Nephron (organoid): ENCODE measurements at regions not wholly inside any gene's neighbourhood (a gene's known extent, or its start where the extent isn't known, plus 50 kb on each side); places are given as distances from the start of the nearest gene placed in this dataset.

Experiments used
- H3K27ac Mint-ChIP-seq, 3 experiments: 2 replicates each; pipeline ENCODE4 v1.8.0; 2020; ENCODE audit warnings: mixed read lengths in 3 of 3, mild to moderate bottlenecking in 2 of 3, moderate library complexity in 1 of 3
- H3K27me3 Mint-ChIP-seq: 2 replicates; pipeline ENCODE4 v1.8.0; 2021; ENCODE audit warnings: low read depth, mild to moderate bottlenecking, moderate library complexity, mixed read lengths
- H3K36me3 Mint-ChIP-seq: 2 replicates; pipeline ENCODE4 v1.8.0; 2020; ENCODE audit warnings: low read depth, mixed read lengths
- H3K4me1 Mint-ChIP-seq: 2 replicates; pipeline ENCODE4 v1.8.0; 2020; ENCODE audit warnings: mixed read lengths
- H3K4me3 Mint-ChIP-seq, 3 experiments: 2 replicates each; pipeline ENCODE4 v1.8.0; 2020; ENCODE audit warnings: mild to moderate bottlenecking in 3 of 3, mixed read lengths in 3 of 3, moderate library complexity in 2 of 3
- H3K9me3 Mint-ChIP-seq: 2 replicates; pipeline ENCODE4 v1.8.0; 2020; ENCODE audit warnings: mixed read lengths
- CTCF ChIP-seq, 3 experiments: fragments of 200-600 bp; sonication (generic); IDR thresholded peaks; one replicate each; pipeline ENCODE4 v1.5.0; 2021; ENCODE audit warnings: antibody characterized with exemption in 3 of 3; ENCODE audit not compliant: unreplicated experiment in 3 of 3

- no peak overlapping the region for H3K4me3 Mint-ChIP-seq
- no peaks in the 10 kb centered on the region for H3K36me3 Mint-ChIP-seq
- TF ChIP-seq CTCF (IDR thresholded peaks at IDR 0.05; ENCODE audit: unreplicated experiment in 3 of 3): no peak
- no peaks in the 10 kb centered on the region for H3K9me3 Mint-ChIP-seq
- peaks cover 11% of the 10 kb centered on the region for H3K27me3 Mint-ChIP-seq
- H3K27ac Mint-ChIP-seq: no peak overlapping the region
- H3K4me1 Mint-ChIP-seq: peaks cover 42% of the 10 kb centered on the region
Observed at GRCh38 chr14:26395726-26396125, 202.1 kb downstream of the NOVA1 start.

- Mint-ChIP-seq H3K9me3 (no peaks in the 10 kb centered on the region), H3K27ac (peak overlapping the region; percentile 29 to 44 (median 37)), H3K4me1 (peaks cover 45% of the 10 kb centered on the region), H3K36me3 (no peaks in the 10 kb centered on the region), H3K4me3 (no peak overlapping the region), H3K27me3 (peaks cover 11% of the 10 kb centered on the region)
- peak; percentile 19 to 26 (median 23) for TF ChIP-seq CTCF (IDR thresholded peaks at IDR 0.05; ENCODE audit: unreplicated experiment in 3 of 3)
Observed at GRCh38 chr14:26394150-26394810, 203.6 kb downstream of the NOVA1 start.

GRCh38 chr14:26392498-26392897 lies 205.3 kb downstream of the NOVA1 start:
- Mint-ChIP-seq H3K36me3 (no peaks in the 10 kb centered on the region), H3K9me3 (no peaks in the 10 kb centered on the region), H3K4me3 (no peak overlapping the region)

GRCh38 chr14:26389646-26390508 lies 208.0 kb downstream of the NOVA1 start:
- H3K4me3 Mint-ChIP-seq: no peak overlapping the region
- H3K36me3 Mint-ChIP-seq: no peaks in the 10 kb centered on the region
- no peaks in the 10 kb centered on the region for H3K9me3 Mint-ChIP-seq
- H3K4me1 Mint-ChIP-seq: peaks cover 42% of the 10 kb centered on the region
- peaks cover 5% of the 10 kb centered on the region for H3K27me3 Mint-ChIP-seq
- H3K27ac Mint-ChIP-seq: peak overlapping the region in 1 of 3 experiments; percentile 6
- no peak for TF ChIP-seq CTCF (IDR thresholded peaks at IDR 0.05; ENCODE audit: unreplicated experiment in 3 of 3)

More at GRCh38 chr14:26392498-26392897, 205.3 kb downstream of the NOVA1 start:
- TF ChIP-seq CTCF (IDR thresholded peaks at IDR 0.05; ENCODE audit: unreplicated experiment in 3 of 3): no peak
- peak overlapping the region in 1 of 3 experiments; percentile 7 for H3K27ac Mint-ChIP-seq
- H3K27me3 Mint-ChIP-seq: peaks cover 11% of the 10 kb centered on the region
- H3K4me1 Mint-ChIP-seq: peaks cover 50% of the 10 kb centered on the region

- TF ChIP-seq CTCF (IDR thresholded peaks at IDR 0.05; ENCODE audit: unreplicated experiment in 3 of 3): no peak
- Mint-ChIP-seq H3K27ac (no peak overlapping the region), H3K9me3 (no peaks in the 10 kb centered on the region), H3K27me3 (no peaks in the 10 kb centered on the region), H3K36me3 (no peaks in the 10 kb centered on the region), H3K4me3 (no peak overlapping the region), H3K4me1 (peaks cover 18% of the 10 kb centered on the region)
Observed at GRCh38 chr14:26385310-26385709, 212.5 kb downstream of the NOVA1 start.
